Upper lobe of right lung (tissue), 1 donor: ENCODE measurements at regions not wholly inside any gene's neighbourhood (a gene's known extent, or its start where the extent isn't known, plus 50 kb on each side); places are given as distances from the start of the nearest gene placed in this dataset.

Source experiments
- ATAC-seq: fragments of 200-7000 bp; cut with Tn5 transposase; one replicate; pipeline ENCODE4 v1.9.1; 2020; ENCODE audit warnings: mild to moderate bottlenecking, moderate library complexity
- DNase-seq: peaks from one replicate; pipeline ENCODE4 v3.0.0-alpha.2; 2020
- H3K27ac ChIP-seq: fragments of 200-600 bp; one replicate; pipeline ENCODE4 v1.8.0; 2022
- H3K27me3 ChIP-seq: fragments of 200-600 bp; one replicate; pipeline ENCODE4 v1.8.0; 2022; ENCODE audit warnings: mild to moderate bottlenecking
- H3K36me3 ChIP-seq: fragments of 200-600 bp; one replicate; pipeline ENCODE4 v1.8.0; 2022
- H3K4me1 ChIP-seq: fragments of 200-600 bp; one replicate; pipeline ENCODE4 v1.8.0; 2022
- H3K4me3 ChIP-seq: fragments of 200-600 bp; one replicate; pipeline ENCODE4 v1.8.0; 2022; ENCODE audit warnings: mild to moderate bottlenecking
- H3K9me3 ChIP-seq: fragments of 200-600 bp; one replicate; pipeline ENCODE4 v1.8.0; 2022
- CTCF ChIP-seq: fragments of 200-600 bp; IDR thresholded peaks from one replicate; pipeline ENCODE4 v1.8.0; 2022; ENCODE audit warnings: antibody characterized with exemption
- intact Hi-C: fragments of 100-400 bp; cut with DNase I; formaldehyde crosslinking; loops from one replicate; pipeline ENCODE4 v1.11.0; 2022
- donor health status: DM: no; HTN: yes; CAD: no; lungs with severe emphysema.

GRCh38 chr3:48084929-48085328 is 68.7 kb upstream of the MAP4 start:
- H3K4me1 ChIP-seq = peaks cover 31% of the 10 kb centered on the region
- ATAC-seq = no peak
- intact Hi-C loops = no loop called here

GRCh38 chr3:48084170-48084569 is 68.0 kb upstream of the MAP4 start:
- DNase-seq (no peak), ATAC-seq (no peak)
- no peak overlapping the region for H3K4me3 ChIP-seq
- peak overlapping the region; percentile 32 for H3K27ac ChIP-seq
- intact Hi-C loops = no loop called here
- no peak for TF ChIP-seq CTCF
- no peaks in the 10 kb centered on the region for H3K27me3 ChIP-seq
- no peaks in the 10 kb centered on the region for H3K9me3 ChIP-seq
- peaks cover 27% of the 10 kb centered on the region for H3K4me1 ChIP-seq
- peaks cover 5% of the 10 kb centered on the region for H3K36me3 ChIP-seq

More at GRCh38 chr3:48084929-48085328, 68.7 kb upstream of the MAP4 start:
- Histone ChIP-seq H3K4me3 (no peak overlapping the region), H3K9me3 (no peaks in the 10 kb centered on the region), H3K27ac (peak overlapping the region; percentile 32), H3K36me3 (no peaks in the 10 kb centered on the region), H3K27me3 (no peaks in the 10 kb centered on the region)
- TF ChIP-seq CTCF = no peak
- no peak for DNase-seq

GRCh38 chr3:48082580-48083184 is 66.5 kb upstream of the MAP4 start:
- peaks cover 27% of the 10 kb centered on the region for H3K4me1 ChIP-seq
- peaks cover 8% of the 10 kb centered on the region for H3K36me3 ChIP-seq
- H3K9me3 ChIP-seq = no peaks in the 10 kb centered on the region
- no peak for ATAC-seq
- TF ChIP-seq CTCF = no peak
- no peak overlapping the region for H3K27ac ChIP-seq
- H3K27me3 ChIP-seq = no peaks in the 10 kb centered on the region
- intact Hi-C loops = no loop called here
- no peak for DNase-seq
- no peak overlapping the region for H3K4me3 ChIP-seq

DNA sequence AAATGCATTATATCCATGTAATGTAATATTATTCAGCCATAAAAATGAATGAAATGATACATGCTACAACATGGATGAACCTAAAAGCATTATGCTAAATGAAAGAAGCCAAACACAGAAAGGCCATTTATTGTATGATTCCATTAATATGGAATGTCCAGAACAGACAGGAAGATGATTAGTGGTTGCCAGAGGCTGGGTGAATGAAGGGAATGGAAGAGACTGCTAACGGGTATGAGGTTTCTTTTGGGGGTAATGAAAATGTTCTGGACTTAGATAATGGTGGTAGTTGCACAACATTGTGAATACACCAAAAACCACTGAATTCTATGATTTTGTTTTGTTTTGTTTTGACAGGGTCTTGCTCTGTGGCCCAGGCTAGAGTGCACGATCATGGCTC is 61.6 kb upstream of the MAP4 start:
- no peak overlapping the region for H3K4me3 ChIP-seq
- ATAC-seq = no peak
- H3K27me3 ChIP-seq = no peaks in the 10 kb centered on the region
- no peaks in the 10 kb centered on the region for H3K4me1 ChIP-seq
- H3K36me3 ChIP-seq = peaks cover 8% of the 10 kb centered on the region
- intact Hi-C loops = no loop called here
- H3K27ac ChIP-seq = no peak overlapping the region
- DNase-seq = no peak
- H3K9me3 ChIP-seq = no peaks in the 10 kb centered on the region
- TF ChIP-seq CTCF = no peak

DNA sequence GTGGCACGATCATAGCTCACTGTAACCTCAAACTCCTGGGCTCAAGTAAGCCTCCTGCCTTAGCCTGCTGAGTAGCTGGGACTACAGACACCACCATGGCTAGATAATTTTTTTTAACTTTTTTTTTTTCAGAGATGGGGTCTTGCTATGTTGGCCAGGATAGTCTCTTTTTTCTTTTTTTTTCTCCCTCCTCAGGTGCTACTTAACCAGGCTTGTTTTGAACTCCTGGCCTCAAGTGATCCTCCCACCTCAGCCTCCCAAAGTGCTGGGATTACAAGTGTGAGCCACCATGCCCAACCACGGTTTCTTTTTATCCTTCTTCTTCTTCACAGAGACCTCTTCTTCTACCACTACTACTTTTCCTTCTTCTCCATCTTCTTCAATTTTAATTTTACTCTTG is 53.8 kb upstream of the MAP4 start:
- no peak for TF ChIP-seq CTCF
- H3K27me3 ChIP-seq = no peaks in the 10 kb centered on the region
- no peaks in the 10 kb centered on the region for H3K4me1 ChIP-seq
- ATAC-seq (no peak), DNase-seq (no peak)
- H3K4me3 ChIP-seq = no peak overlapping the region
- no peaks in the 10 kb centered on the region for H3K9me3 ChIP-seq
- intact Hi-C loops = no loop called here
- peaks cover 6% of the 10 kb centered on the region for H3K36me3 ChIP-seq
- no peak overlapping the region for H3K27ac ChIP-seq

DNA sequence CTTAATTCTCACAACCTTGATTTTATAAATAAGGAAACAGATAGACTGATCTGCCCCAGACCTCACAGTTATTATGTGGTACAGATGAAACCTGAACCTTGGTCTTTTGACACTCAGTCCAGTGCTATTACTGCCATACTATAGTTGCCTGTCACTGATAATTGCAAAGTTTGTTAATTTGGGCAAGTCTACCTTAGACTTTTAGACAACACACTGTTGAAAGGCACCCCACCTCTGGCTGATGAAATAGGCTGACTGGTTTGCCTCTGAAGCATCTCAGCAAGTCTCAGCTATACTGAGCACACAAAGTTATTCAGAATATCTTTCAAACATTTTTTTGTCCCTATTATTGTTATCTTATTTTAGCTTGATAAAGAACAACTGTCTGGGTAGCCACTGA is 53.1 kb upstream of the MAP4 start:
- Histone ChIP-seq H3K27ac (no peak overlapping the region), H3K27me3 (no peaks in the 10 kb centered on the region), H3K4me3 (no peak overlapping the region), H3K9me3 (no peaks in the 10 kb centered on the region), H3K4me1 (no peaks in the 10 kb centered on the region), H3K36me3 (peaks cover 6% of the 10 kb centered on the region)
- DNase-seq (no peak), ATAC-seq (no peak)
- TF ChIP-seq CTCF = no peak
- intact Hi-C loops = no loop called here
